CD4-positive, alpha-beta T cell treated with Interferon alpha-2 for 1 hour (primary cell): ENCODE measurements at regions not wholly inside any gene's neighbourhood (a gene's known extent, or its start where the extent isn't known, plus 50 kb on each side); places are given as distances from the start of the nearest gene placed in this dataset.
"Not testable (repeated sequence)": the region's sequence is repeated elsewhere in the genome, so short reads cannot be mapped to it uniquely, and the experiment has no call there.

Source experiments
- DNase-seq, 2 donors: peaks; one replicate each; pipeline ENCODE4 v3.0.0-alpha.2; 2020 to 2022

DNA sequence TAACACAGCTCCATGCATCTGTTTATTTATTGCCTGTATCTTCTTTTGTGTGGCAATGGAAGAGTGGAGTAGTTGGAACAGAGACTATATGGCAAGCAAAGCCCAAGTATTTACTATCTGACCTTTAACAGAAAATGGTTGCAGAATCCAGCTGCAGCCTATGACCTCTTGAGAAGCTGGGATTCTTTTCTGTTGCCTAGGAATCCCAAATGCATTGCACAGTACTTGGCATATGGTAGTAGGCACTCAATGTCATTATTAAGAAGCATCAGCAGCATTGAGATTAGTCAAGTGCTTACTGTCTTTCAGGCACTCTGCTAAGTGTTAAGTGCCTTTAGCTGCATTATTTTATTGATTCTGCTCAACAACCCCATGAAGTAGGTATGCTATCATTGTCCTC, 331.6 kb downstream of the CCDC85A start:
- no peak for DNase-seq

DNA sequence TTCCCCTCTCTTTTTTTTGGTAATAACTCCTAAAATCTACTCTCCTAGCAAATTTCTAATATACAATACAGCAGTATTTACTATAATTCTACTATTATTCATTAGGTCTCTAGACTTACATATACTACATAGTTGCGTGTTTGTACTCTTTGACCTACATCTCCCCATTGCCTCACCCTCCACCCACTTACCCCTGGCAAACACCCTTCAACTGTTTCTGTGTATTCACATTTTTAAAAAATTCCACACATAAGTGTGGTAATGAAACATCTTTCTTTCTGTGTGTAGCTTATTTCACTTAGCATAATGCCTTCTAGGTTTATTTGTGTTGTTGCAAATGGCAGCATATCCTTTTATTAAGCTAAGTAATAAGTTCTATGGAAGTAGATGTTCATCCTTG, 336.0 kb downstream of the CCDC85A start:
- no peak for DNase-seq

GRCh38 chr2:56522605-56523089, 338.9 kb downstream of the CCDC85A start:
- no peak for DNase-seq

GRCh38 chr2:56523816-56524215, 340.0 kb downstream of the CCDC85A start:
- no peak for DNase-seq

DNA sequence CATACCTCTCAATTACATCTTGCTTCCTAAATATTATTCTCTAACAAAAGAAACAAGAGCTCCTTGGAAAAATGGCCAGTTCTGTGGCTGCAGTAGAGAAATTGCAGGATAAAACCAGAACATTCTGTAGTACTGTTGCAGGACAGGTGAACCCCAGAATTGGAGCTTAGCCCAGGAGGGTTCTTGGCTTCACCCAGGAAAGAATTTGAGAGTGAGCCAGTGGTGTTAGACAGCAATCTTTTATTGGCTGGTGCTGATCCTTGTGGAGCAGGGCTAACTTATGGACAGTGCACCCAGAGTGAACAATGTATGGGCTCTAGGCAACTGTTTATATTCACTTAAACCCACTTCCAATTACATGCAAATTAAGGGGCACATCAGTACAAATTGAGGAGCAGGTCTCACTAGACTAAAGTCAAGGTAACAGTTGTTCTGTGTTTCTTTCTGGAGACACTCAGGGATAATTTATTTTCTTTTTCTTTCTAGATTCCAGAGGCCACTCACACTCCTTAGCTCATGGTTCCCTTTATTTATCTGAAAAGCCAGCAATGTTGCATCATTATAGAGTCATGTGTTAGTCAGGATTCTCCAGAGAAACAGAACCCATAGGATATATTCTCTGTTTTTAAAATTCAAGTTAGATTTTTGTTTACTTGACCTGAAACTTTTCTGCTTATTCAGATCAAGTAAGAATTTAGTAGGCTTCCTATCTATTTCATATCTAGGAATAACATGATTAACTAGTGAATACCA, 348.1 kb downstream of the CCDC85A start:
- DNase-seq = no peak

DNA sequence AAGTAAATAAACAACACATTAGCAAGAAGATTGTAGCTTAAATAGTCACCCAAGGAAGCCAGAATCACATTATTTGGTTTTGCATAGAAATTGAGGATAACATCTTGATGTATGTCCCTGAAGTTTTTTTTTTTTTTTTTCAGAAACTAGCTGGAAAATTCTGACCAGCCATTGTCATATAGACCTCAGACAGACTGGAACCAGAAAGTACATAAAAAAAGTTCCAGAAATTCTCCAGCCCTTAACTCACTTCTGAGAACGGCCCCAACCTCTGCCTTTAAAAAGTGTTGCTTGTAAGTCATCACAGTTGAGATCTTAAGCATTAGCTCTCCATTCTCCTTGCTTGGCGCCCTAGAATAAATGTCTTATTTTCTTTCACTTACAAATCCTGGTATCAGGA, 350.5 kb downstream of the CCDC85A start:
- DNase-seq = no peak

- DNase-seq = no peak
Observed at GRCh38 chr2:56537756-56538155, 354.0 kb downstream of the CCDC85A start.

GRCh38 chr2:56539618-56540017, 355.8 kb downstream of the CCDC85A start:
- DNase-seq = no peak

- DNase-seq = no peak
Observed at GRCh38 chr2:56540467-56540866, 356.7 kb downstream of the CCDC85A start.

- DNase-seq = no peak
Observed at GRCh38 chr2:56540916-56541315, 357.1 kb downstream of the CCDC85A start.

GRCh38 chr2:56542213-56542612, 358.4 kb downstream of the CCDC85A start:
- no peak for DNase-seq

DNA sequence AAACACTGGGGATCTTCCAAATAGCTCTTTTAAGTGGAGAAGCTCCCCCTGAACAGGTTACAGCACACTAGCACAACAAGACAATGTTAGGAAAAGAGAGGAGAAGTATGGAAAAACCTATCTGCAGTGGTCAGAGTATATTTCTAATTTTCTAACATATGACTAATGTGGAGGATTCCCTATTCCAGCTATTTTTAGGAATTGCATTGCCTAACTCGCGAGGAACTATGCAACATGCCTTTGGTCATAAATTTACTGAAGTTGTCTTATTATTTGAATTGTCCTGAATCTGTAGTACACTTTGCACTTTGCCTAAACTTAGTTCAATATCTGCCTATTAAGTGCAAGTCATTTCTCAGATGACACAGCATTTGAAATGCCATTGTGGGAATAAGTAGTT, 381.4 kb downstream of the CCDC85A start:
- no peak for DNase-seq

- DNase-seq = no peak
Observed at GRCh38 chr2:56571074-56571473, 387.3 kb downstream of the CCDC85A start.

DNA sequence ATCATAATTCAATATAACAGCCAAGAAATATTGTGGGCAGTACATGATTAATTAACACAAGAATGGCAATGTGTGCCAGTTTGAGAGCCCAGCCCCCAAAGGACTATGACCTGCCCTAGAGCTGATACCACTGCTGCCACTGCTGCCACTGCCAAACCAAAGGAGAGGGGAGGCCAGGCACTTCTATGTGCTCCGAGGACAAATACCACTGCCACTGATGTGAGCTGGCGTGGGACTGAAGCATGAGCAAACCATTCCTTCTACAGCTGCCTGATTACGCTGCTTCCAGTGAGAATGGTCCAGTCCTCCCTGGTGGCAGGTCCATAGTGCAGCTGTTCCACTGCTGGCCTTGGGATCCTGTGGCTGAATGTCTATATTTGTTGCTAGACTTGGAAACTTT, 392.2 kb downstream of the CCDC85A start:
- no peak for DNase-seq

DNA sequence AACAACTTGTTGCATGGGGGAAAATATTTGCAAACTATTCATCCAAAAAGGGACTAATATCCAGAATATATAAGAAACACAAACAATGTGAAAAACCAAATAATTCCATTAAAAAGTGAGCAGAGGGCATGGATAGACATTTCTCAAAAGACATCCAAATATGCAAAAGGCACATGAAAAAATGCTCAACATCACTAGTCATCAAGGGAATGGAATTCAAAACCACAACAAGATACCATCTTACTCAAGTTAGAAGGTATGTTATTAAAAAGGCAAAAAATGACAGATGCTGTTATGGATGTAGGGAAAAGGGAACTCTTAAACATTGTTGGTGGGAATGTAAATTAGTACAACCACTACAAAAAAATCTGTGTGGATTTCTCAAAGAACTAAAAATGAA, 396.5 kb downstream of the CCDC85A start:
- DNase-seq = no peak

- no peak for DNase-seq
Observed at GRCh38 chr2:56582570-56582969, 398.8 kb downstream of the CCDC85A start.

DNA sequence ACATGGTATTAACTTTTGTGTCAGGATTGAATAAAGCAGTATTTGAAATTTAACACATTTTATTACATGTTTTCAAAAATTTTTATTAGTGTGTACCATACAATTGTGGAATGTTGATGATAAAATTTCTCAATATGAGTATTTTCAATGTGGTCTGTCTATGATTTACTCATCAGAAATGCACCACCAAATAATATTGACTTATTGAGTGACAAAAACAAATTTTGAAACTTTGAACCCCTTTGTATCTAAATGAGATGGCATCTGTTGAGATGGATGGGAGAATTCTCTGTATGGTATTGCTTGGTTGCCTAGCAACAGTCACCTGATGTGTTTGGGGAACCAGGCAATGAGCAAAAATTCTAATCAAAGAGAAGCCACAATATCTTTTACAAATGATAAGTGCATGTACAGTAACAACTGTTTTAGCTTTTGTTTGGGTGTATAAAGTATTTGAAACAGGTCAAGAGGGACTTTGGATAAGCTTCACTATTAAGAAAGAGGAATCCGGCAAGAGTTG, 400.1 kb downstream of the CCDC85A start:
- DNase-seq = no peak

DNA sequence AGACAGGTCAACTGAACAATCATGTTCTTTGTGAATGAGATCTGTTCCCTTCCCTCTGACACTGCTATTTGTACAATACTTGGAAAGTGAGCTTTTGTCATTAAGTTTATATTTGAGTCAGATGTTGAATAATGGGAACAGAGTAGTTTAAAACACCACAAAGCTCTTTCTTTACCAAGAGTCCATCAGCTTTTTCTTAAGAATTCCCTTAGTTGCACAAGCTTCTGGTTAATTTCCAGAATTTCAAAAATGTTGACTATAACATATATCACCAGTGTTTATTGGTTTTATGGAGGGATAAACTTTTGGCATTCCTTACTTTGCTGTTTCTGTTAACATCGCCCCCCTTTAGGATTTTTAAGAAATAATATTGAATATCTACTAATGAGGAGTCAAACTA, 403.7 kb downstream of the CCDC85A start:
- DNase-seq = no peak

DNA sequence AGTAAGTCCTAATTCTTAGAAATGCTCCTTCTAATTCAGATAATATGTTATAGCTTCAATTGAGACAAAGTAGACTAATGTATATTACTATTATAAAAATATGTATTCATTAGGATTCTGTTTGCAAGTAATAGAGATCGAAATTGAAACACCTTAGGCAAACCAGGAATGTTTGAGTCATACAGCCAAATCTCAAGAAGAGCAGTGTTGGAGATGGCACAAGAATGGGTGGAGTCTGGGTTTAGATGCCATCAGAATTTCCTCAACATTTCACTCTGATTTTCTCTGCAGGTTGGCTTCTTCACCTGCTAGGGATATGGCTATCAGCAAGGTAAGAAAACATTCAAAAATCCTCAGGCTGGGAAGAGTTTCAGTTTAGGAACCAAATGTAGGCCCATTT, 405.4 kb downstream of the CCDC85A start:
- no peak for DNase-seq

- no peak for DNase-seq
Observed at GRCh38 chr2:56589835-56590234, 406.0 kb downstream of the CCDC85A start.

GRCh38 chr2:56590611-56591010, 406.8 kb downstream of the CCDC85A start:
- no peak for DNase-seq

- DNase-seq = not testable (repeated sequence)
Observed at GRCh38 chr2:56606086-56606485, 422.3 kb downstream of the CCDC85A start.

DNA sequence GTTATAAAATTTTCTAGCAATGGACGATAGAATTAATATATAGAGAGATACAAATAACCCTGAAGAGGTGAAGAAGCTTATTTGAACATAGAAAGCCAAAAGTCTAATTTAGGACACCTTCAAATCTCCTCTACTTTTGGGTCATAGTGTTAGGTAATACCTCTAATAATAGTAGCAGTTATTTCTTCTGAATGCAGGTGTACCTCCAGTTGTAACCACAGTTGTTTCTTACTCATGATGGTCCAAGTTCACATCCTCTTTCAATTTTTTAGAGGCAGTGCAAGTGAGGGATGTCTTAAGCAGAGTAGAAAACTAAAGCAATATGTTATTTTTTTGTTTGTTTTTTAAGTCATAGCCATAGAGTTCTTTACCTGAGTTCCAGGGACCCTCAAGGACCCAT, 429.5 kb downstream of the CCDC85A start:
- no peak for DNase-seq

GRCh38 chr2:56613920-56614319, 430.1 kb downstream of the CCDC85A start:
- DNase-seq = no peak

GRCh38 chr2:56615760-56616159, 432.0 kb downstream of the CCDC85A start:
- DNase-seq = no peak
